Activated CD4-positive, alpha-beta T cell treated with anti-CD3 and anti-CD28 coated beads for 24 hours (primary cell): ENCODE measurements at regions not wholly inside any gene's neighbourhood (a gene's known extent, or its start where the extent isn't known, plus 50 kb on each side); places are given as distances from the start of the nearest gene placed in this dataset.

Source experiments
- DNase-seq, 2 donors: peaks; one replicate each; pipeline ENCODE4 v3.0.0-alpha.2; 2020; ENCODE audit warnings: low read depth in 2 of 2

DNA sequence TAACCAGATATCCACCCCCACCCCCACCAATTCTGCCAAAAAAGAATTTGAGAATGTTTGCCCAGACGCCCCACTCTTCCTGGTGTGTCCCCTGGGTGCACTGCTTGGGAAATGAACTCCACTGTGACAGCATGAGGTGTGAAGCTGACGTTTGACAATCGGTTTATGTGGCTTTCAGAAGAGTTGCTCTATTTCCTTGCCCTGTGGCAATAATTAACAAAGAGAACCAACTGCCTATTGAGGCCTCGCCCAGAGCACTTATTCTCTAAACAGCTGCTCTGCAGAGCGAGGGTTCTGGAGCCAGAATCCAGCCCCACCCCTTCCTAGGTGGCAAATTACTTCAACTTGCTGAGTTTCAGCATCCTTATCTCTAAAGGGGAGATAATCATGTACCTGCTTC is 115.8 kb upstream of the SIX3 start:
- no peak for DNase-seq

DNA sequence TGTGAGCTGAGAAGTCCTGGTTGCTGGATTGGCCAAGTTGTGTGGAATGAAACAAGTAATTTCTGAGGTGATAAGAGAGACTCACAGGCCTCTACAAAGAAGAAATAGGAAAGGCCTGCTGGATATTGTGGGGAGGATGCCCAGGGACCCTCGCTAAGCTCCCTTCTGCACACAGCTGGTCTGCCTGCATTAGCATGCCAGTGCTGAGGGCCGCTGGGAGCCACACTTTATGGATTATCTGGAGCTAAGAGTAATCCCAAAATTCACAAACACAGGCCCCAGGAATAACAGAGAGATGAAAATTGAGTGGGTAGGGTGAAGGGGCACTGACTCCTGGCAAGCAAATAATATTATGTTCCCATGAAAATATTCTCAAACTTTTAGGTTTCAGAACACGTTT is 114.9 kb upstream of the SIX3 start:
- no peak for DNase-seq

DNA sequence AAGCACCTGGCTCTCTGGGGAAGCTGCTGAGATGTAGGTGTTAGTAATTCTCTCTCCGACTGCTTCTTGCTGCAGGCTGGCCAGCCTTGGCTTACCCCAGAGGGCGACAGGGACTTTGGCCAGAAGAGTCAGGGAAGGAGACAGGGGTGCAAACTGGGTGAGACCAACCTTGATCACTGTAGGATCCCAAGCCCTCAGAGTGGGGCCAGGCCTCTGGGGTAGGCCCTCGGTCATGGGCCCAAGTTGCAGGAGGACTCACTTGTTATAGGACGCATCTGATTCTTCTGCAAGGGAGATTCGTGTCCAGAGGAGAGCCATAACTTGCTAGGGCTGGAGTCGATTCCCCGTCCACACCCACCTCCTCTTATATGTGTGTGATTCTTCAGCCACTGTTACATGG is 111.7 kb upstream of the SIX3 start:
- DNase-seq, result no peak

DNA sequence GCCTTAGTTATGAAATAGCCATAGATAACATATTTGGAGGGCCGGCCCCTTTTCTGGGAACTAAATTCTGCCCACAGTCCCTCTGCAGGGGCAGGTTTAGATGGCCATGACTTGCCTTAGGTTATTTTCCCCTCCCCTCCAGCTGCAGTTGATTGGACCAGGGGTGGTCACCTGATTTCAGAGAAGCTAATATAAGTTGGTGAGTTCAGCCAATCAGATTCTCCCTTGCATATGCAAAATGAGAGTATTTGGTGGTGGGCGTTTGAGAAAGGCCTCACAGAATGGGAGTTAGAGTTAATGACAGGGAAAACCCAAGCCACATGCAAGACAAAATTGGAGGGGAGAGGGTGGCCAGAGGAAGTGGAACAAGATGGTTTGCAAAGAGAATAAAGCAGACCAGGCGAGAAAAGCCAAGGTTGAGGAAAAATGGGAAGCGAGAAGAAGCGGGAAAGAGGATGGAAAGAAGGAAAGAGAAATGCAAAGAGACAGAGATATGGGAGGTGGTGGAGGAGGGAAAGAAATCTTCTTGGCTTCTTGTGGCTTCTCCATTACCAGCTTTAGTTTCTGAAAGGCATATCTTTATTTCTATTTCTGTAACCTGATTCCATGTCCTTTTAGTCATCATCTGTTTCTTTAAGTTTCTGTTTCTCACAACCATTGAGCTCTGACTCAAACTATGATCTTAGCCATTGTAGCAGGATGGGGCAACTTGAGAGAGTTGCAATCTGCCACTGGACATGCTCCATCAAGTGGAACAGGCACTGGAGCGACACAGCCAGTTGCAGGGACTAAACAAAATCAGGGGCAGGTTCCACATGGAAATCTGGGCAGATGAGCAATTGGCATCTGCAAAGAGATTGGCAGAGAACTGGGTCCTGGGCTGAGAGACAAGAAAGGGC is 108.1 kb upstream of the SIX3 start:
- no peak for DNase-seq

DNA sequence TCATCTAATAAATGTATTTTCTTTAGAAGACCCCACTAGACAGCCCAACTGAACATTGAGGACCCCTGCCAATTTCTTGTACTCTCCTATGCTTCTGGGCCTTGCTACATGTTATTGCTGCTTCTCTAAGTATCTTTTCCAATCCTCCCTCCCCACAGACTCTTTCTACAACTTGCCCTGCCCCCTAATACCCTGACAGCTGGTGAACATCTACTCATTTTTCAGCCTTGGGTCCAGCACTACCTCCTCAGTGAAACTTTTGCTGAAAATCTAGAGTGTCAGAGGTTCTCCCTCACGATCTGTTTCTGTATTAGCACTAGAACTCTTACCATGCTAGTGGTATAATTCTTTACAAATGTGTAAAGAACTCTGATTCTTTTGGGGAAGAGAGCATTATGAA is 106.8 kb upstream of the SIX3 start:
- no peak for DNase-seq

DNA sequence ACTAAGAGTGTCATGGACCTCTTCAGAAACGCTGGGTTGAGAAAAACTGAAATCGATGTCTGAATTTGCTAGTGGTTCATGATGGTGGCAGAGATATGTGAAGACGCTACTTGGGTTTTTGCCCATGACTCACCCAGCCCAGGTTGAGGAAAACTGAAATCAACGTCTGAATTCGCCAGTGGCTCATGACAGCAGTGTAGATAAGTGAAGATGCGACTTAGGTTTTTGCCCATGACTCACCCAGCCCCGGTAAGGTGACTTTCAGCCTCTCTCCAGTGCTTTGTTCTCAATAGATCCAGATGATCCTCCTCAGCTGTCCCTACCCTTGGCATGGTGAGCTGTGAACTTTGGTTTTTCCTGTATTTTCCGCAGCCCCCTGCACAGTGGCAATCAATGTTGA is 105.3 kb upstream of the SIX3 start:
- peak; percentile 14 to 32 for DNase-seq

DNA sequence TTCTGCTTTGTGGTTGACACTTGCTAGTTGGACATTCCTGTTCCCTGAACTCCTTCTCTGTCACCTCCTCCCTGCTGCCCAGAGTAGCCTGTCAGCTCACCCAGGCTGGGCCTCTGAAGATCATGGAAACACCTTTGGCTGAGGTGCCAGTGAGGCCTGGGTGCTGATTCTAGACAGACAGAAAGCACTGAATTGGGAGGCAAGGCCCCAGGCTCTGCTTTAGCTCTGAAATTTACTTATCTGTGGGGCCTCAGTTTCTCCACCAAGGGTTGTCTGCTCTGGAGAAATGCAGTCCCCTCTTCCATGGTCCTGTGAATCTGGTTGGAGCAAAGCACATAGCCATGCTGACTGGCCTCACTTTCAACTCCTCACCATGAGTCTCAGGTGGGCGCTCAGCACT is 104.6 kb upstream of the SIX3 start:
- DNase-seq, result no peak

DNA sequence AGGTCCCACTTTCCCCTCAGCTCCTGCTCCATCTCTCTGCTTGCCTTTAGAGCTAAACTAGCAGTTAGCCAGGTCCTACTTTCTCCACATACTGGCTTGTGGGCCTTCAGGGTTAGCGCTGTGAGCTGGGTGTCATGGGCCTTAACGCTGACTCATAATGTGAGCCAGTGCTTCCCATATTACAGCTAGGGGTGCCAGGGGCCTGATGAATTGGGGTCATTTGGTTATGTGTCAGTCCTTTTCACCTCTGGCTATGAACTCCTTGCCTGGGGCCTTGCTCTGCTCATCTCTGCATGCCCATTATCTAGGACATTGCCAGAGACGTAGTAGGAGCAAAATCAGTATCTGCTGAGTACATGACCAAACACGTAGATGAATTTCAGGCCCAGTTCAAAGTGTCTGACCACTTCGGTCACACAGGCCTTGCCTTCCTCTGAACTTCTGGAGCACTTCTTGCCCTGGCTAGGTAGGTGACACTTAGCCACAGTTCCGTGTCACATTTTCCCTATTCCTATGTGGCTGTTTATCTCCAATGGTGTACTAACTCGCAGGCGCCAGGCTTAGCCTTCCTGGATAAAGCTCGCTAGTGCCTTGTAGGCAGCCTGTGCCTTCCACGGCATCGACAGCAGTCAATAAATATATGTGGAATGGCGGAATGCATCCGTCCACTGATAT is 103.2 kb upstream of the SIX3 start:
- DNase-seq, result no peak

DNA sequence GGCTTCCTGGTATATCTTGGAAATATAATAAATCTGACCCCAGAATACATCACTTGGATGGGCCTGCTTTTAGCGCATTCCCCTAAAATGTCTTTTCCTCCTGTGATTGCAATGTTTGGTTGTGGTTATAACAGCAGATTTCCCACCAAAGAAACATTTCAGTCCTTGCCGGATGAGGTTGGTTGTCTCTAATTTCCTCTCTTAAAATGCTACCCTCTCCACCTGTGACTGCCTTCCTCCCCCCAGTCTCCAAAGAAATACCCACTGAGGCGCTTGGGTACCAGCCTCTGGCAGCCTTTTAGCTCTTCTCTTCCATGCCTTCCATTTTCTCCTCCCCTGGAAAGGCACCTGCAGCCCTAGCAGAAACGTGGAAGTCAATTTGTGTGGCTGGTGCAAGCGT is 102.1 kb upstream of the SIX3 start:
- no peak for DNase-seq

DNA sequence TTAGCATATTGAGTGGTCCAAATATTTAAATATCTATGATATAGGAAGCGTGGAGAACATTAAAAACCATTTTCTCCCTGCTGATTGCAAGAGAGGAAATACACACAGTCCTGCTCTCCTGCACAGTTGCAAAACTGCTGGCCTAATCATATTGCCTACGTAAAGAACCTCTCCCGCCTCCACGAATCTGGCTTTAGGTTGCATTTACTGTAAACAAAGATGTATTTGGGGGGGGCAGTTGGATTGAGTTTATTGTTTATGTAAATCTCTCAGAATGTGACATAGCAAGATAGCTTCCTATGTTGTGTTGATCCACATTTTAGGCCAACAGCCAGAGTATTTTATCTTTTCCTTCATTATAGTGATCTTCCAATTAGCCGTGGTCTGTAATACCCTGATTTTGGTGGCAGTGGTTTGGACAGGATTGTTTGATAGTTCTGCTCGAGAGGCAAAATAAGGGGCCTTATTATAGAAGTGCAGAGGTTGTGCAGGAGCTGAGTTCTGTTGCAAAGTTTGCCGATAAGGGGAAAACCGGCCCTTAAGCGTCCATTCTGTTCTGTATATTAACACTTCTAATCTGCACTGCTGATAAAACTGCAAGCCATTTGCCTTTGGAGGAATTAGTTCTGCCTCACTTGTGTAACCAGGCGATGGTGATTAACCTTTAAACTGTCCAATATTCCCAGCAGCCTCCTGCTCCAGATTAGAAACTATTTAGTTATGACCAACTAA is 101.6 kb upstream of the SIX3 start:
- no peak for DNase-seq

DNA sequence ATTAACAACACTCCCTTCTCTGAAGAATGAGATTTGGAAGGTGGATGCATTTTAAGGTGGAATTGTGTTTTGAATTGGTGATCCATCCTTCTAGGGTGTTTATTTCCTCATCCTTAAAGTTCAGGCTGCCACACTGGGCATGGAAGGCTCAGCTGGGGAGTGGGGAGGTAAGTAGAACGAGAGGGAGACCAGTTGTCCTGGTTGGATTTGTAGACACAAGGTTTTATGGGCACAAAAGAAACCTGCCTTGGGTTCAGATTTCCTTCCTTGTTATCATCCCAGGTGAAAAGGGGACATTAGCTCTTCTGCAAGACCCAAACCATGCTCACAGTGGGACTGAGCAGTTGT is 101.0 kb upstream of the SIX3 start:
- DNase-seq, result no peak

DNA sequence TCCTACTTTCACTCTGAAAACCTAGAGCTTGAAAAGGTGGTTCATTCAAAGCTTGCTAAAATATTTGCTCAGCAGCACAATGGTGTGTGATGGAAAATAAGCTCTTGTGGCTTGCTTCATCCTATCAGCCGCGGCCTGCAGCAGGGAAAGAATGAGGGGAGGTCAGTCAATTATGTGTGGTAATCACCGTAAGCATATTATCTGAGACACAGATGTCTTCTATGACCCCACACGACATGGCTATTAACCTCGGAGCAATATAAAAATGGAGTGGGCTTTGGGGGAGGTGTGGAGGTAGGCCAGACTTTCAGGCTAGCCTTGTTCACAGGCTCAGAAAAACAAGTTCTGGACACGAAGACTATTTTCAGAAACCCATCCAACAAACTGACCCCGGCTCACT is 98.4 kb upstream of the SIX3 start:
- no peak for DNase-seq

DNA sequence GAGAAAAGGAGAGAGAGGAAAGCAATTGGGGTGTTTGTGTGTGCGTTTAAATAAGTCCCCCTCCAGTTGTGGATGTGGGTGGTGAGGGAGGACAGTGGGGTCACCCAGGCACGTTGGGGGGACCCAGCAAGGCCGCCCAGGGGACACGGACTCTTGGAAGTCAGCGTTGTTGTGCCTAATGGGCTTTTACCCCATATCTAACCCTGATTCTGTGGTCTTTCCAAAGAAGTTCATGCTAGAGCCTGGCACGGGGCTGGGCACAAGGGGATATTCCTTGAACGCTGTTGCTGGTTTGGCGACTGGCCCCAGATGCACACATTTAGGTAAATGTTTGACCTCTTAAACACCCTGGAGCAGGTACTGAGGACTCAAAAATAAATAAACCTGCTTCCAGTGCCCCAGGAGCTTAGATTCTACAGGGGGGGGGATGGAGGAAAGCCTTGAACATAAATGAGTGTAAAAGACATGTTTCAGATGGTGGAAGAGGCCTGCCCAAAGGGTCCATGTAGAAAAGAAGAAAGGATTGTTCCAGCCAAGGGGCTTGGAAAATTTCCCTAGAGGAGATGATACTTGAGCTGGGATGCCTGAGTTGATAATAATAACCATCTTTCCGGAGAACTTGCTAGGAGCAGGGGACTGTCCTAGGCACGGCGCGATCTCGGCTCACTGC is 97.7 kb upstream of the SIX3 start:
- DNase-seq, result no peak

DNA sequence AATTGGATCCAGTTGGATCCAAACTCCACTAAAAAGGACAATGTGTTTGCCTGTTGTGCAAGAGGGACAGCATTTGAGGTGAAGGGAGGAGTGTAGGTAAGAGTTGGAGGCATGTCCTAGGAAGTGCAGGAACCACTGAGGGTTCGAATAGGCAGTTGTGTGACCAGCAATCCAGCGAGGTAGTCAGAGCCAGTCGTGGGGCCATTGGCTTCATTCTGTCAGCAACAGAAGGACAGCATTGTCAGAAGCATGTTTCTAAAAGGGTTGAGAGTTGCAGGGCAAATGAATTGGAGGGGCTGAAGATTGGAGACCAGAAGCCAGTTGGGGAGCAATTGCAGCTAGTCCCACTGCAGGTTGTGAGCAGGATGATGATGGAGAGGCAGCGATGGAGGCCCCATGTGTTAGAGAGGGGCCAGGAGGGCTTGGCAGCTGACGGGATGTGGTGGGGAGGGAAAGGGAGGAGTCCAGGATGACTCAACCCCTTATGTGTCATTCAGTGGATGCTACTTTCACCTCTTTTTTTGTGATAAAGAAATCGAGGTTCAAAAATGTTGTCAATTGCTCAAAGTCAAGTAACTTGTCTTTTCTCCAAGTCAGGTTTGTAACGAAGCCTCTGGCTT is 96.7 kb upstream of the SIX3 start:
- DNase-seq, result no peak

DNA sequence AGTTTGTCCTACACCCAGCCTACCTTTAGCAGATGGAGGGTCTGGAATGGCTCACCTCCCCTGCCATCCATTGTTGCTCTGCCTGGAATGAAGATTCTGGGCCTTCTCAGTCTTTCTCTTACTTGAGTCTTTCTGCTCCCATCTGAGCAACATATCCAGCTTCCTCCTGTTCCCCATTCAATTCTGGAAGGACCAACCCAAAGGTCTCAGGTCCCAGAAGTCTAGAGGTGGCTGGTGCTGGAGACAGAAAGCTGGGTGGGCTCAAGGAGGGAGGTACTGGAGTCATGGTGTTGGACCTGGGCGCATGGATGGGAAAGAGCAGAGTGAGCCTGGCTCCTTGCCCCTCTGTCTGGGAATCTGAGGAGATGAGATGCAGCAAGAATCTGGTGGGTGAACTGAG is 93.5 kb upstream of the SIX3 start:
- DNase-seq, result no peak

DNA sequence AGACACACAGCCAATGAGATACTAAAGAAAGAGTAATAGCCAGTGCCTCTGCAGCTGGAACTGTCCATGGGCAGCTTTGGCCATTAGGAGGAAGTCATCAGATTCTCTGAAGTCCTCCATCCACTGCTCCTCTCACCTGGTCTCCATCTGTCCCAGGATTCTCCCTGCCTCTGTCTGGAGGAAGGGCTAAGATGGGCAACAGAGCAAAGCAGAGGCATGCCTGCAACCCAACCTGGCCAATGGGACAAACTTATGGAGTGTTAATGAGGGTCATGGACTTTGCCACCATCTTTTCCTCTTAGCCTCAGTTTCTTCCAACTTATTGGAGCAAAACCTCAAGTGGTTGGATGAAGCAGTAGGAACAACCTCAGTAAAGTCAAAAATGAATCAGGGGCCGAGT is 91.5 kb upstream of the SIX3 start:
- DNase-seq, result no peak

DNA sequence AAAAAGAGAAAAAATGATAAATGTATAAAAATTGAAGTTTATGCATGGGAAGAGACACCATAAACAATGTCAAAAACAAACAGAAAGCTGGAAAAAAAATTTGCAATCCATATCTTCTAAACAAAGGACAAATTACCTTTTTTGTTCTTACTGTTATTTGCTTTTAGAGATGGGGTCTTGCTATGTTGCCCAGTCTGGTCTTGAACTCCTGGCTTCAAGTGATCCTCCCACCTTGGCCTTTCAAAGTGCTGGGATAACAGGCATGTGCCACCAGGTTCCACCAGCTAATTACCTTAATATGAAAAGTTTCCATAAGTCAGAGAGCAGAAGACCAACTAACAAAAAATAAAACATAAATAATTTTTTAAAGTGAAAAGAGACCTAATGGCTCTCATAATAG is 90.0 kb upstream of the SIX3 start:
- DNase-seq, result no peak

DNA sequence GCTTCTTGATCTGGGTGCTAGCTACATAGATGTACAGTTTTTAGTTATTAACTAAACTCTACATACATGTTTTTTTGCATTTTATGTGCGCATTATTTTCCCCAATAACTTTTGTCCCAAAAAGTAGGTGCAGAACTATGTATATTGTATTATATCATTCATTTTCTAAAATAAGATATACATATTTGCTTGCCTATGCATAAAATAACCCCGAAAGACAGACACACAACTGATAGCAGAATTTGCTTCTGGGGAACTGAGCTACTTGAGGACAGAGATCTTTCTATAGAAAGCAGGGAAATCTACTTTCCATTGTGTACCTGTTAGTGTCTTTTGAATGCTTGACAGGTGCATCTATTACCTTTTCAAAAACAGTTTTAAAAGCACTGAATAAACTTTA is 88.9 kb upstream of the SIX3 start:
- no peak for DNase-seq

DNA sequence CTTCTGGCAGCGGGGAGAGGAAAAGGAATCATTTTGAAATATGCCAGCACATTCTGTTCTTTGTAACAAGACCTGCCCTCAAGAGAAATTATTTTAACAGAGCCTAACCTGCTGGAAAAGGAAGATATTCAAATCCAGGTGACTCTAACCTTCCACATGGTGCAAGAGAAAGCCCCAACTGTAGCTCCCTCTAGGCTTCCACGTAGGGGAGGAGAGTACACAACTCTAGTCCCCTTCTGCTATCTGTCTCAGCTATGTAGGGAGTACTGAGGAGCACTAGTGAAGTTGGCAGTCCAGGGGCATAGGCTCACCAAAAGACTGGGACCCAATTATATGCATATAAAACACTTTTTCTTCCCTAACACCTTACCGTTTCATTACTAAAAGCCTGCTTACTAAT is 82.2 kb upstream of the SIX3 start:
- DNase-seq, result no peak

DNA sequence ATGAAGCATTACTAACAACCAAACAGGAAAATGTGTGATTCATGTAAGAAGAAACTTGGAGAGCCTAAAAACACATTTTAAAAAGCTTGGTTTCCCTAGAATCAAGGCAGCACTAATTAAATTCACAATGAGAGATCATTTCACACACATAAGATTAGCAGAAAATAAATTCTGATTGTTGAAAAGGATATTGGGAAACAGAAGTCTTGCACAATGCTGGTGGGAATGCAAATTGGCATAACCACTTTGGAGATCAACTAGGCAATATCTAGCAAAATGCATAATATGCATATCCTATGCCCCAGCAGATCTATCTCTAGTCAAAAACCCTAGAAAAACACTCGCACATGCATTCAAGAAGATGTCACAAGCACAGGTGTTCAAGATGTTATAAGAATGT is 75.3 kb upstream of the SIX3 start:
- DNase-seq, result no peak

DNA sequence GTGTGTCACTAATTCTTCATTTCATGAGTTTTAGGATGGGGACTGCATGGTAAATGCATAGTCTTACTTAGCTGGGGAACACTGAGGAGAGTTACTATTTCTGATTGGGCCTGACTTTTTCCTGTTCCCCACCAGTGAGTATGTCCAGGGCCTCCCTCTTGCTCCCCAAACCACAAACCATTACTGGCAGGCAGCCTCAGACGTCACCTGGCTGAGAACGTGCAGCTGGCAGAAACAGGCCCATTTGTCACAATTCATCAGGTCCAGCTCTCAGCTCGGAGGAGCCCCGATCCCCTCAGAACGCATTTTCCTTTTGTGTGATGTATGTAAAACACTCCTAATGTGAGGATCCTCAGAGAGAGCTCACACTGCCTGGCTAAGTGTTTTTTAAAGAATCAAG is 71.7 kb upstream of the SIX3 start:
- DNase-seq, result no peak

DNA sequence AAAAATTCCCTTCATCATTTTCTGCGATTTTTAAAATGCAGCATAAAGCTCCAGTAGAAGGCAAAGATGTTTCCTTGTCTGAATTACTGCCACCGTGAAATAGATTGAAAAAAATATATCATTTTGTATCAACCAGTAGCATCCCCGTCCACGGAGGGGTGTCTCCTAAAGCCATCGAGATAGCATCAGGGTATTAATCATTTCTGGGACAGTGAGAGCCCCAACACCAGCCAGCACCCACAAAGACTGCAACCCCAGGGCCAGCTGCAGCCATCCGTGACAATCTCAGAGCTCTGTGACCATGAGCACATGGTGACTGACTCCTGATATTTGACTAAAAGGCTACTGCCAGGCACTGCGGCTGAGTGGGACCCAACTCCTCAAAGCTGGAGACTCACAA is 64.1 kb upstream of the SIX3 start:
- DNase-seq, result no peak
